NT2/D1 (cell line): ENCODE measurements at regions not wholly inside any gene's neighbourhood (a gene's known extent, or its start where the extent isn't known, plus 50 kb on each side); places are given as distances from the start of the nearest gene placed in this dataset.

Experiments
- SUZ12 ChIP-seq: IDR thresholded peaks from 2 replicates; pipeline ENCODE4 v1.6.1; 2011; ENCODE audit not compliant: insufficient read length, insufficient read depth; ENCODE audit errors: extremely low read depth
- YY1 ChIP-seq: IDR thresholded peaks from 2 replicates; pipeline ENCODE4 v1.6.1; 2011; ENCODE audit not compliant: insufficient read length, insufficient read depth
- ZNF274 ChIP-seq: IDR thresholded peaks from 2 replicates; pipeline ENCODE4 v1.6.1; 2011; ENCODE audit warnings: mild to moderate bottlenecking, low read depth, low read length

GRCh38 chrX:144275367-144275766 is 391.5 kb downstream of the UBE2NL start:
- no peak for TF ChIP-seq SUZ12
- TF ChIP-seq ZNF274 = no peak
- no peak for TF ChIP-seq YY1
